IMR-90 (cell line): ENCODE measurements at regions not wholly inside any gene's neighbourhood (a gene's known extent, or its start where the extent isn't known, plus 50 kb on each side); places are given as distances from the start of the nearest gene placed in this dataset.

Source experiments
- ATAC-seq: fragments of 200-7000 bp; cut with Tn5 transposase; 2 replicates; pipeline ENCODE4 v1.9.1; 2020; ENCODE audit warnings: low read depth, mild to moderate bottlenecking, moderate library complexity
- BruUV-seq: library from RNA; stranded (reverse); fragments of 400-500 nt; replicated peaks from 2 replicates; lab custom pipeline; 2021; lab: Mats Ljungman, UMichigan
- CTCF ChIA-PET: fragments of 300-600 bp; formaldehyde crosslinking; extraction: SDS; loops from one replicate; lab custom pipeline; 2021; ENCODE audit warnings: antibody characterized with exemption; lab: Yijun Ruan, JAX
- POLR2A ChIA-PET: fragments of 300-600 bp; sonication (Branson Sonifier 250); formaldehyde crosslinking; loops from one replicate; lab custom pipeline; 2022; ENCODE audit warnings: antibody characterized with exemption; ENCODE audit not compliant: unreplicated experiment; lab: Charles Lee
- DNase-seq: peaks from one replicate; pipeline ENCODE4 v3.0.0; 2013
- H2AFZ ChIP-seq: replicated peaks from 2 replicates; pipeline ENCODE3; 2013; ENCODE audit warnings: low read length, mild to moderate bottlenecking; ENCODE audit not compliant: poor library complexity
- H2AK5ac ChIP-seq: 2 replicates; pipeline ENCODE4 v1.6.1; 2013; ENCODE audit warnings: low read depth, low read length, inconsistent platforms
- H2AK9ac ChIP-seq: replicated peaks from 2 replicates; pipeline ENCODE3; 2013; ENCODE audit warnings: mild to moderate bottlenecking, low read depth, low read length, moderate library complexity; ENCODE audit not compliant: poor library complexity
- H2BK120ac ChIP-seq: 2 replicates; pipeline ENCODE4 v1.6.1; 2013; ENCODE audit warnings: low read depth, low read length, inconsistent platforms
- H2BK15ac ChIP-seq: 3 replicates; pipeline ENCODE4 v1.6.1; 2013; ENCODE audit warnings: low read depth, low read length, inconsistent platforms
- H2BK20ac ChIP-seq: 2 replicates; pipeline ENCODE4 v1.6.1; 2013; ENCODE audit warnings: low read depth, mild to moderate bottlenecking, inconsistent platforms, low read length, moderate library complexity
- H2BK5ac ChIP-seq: 2 replicates; pipeline ENCODE4 v1.6.1; 2013; ENCODE audit warnings: mild to moderate bottlenecking, low read depth, low read length, inconsistent platforms; ENCODE audit not compliant: poor library complexity, severe bottlenecking
- H3K14ac ChIP-seq: replicated peaks from 2 replicates; pipeline ENCODE4 v1.6.1; 2013; ENCODE audit warnings: low read depth, low read length, inconsistent platforms
- H3K18ac ChIP-seq: 2 replicates; pipeline ENCODE4 v1.6.1; 2013; ENCODE audit warnings: low read depth, low read length, control low read depth
- H3K23ac ChIP-seq: 2 replicates; pipeline ENCODE4 v1.6.1; 2013; ENCODE audit warnings: low read depth, low read length, inconsistent platforms
- H3K27ac ChIP-seq: 2 replicates; pipeline ENCODE4 v1.5.1; 2013; ENCODE audit warnings: mild to moderate bottlenecking, control low read depth, low read length; ENCODE audit not compliant: insufficient read depth
- H3K27me3 ChIP-seq: 2 replicates; pipeline ENCODE4 v1.6.1; 2013; ENCODE audit warnings: low read length; ENCODE audit not compliant: control insufficient read depth, insufficient read depth
- H3K36me3 ChIP-seq: 2 replicates; pipeline ENCODE4 v1.6.1; 2013; ENCODE audit warnings: low read length, mixed read lengths; ENCODE audit not compliant: control insufficient read depth, insufficient read depth
- H3K4ac ChIP-seq: 2 replicates; pipeline ENCODE4 v1.6.1; 2013; ENCODE audit warnings: low read depth, low read length, inconsistent platforms
- H3K4me1 ChIP-seq: 2 replicates; pipeline ENCODE4 v1.6.1; 2013; ENCODE audit warnings: low read length, mixed read lengths; ENCODE audit not compliant: control insufficient read depth, insufficient read depth
- H3K4me2 ChIP-seq: 2 replicates; pipeline ENCODE4 v1.6.1; 2013; ENCODE audit warnings: low read depth, mild to moderate bottlenecking, control low read depth, low read length, moderate library complexity
- H3K4me3 ChIP-seq: 2 replicates; pipeline ENCODE4 v1.5.1; 2013; ENCODE audit warnings: low read depth, mild to moderate bottlenecking, control low read depth, low read length, moderate library complexity; ENCODE audit not compliant: insufficient read depth
- H3K56ac ChIP-seq: 2 replicates; pipeline ENCODE4 v1.6.1; 2013; ENCODE audit warnings: low read length, inconsistent platforms; ENCODE audit not compliant: insufficient read depth; ENCODE audit errors: extremely low read depth
- H3K79me1 ChIP-seq, 2 experiments: 2 replicates each; pipeline ENCODE4 v1.6.1; 2013; ENCODE audit warnings: low read length in 2 of 2, inconsistent platforms in 1 of 2, low read depth in 1 of 2
- H3K9ac ChIP-seq: 2 replicates; pipeline ENCODE4 v1.6.1; 2013; ENCODE audit warnings: low read depth, low read length, control low read depth
- H3K9me1 ChIP-seq: 2 replicates; pipeline ENCODE4 v1.6.1; 2013; ENCODE audit warnings: low read length, inconsistent platforms; ENCODE audit not compliant: insufficient read depth
- H3K9me3 ChIP-seq: 2 replicates; pipeline ENCODE4 v1.6.1; 2013; ENCODE audit warnings: low read length; ENCODE audit not compliant: control insufficient read depth, insufficient read depth
- H4K20me1 ChIP-seq: 2 replicates; pipeline ENCODE4 v1.6.1; 2013; ENCODE audit warnings: low read length, inconsistent platforms; ENCODE audit not compliant: insufficient read depth
- H4K5ac ChIP-seq: 2 replicates; pipeline ENCODE4 v1.6.1; 2013; ENCODE audit warnings: mild to moderate bottlenecking, low read depth, low read length, control low read depth
- H4K8ac ChIP-seq, 2 experiments: 2 replicates each; pipeline ENCODE4 v1.6.1; 2013; ENCODE audit warnings: low read depth in 2 of 2, low read length in 2 of 2, control low read depth in 1 of 2, inconsistent platforms in 1 of 2
- H4K91ac ChIP-seq: 2 replicates; pipeline ENCODE4 v1.6.1; 2013; ENCODE audit warnings: low read depth, low read length, inconsistent platforms; ENCODE audit not compliant: insufficient read depth
- BHLHE40 ChIP-seq: fragments of 150-350 bp; IDR thresholded peaks from 2 replicates; pipeline ENCODE4 v1.6.1; 2016; ENCODE audit warnings: mild to moderate bottlenecking, low read depth, low read length
- CEBPB ChIP-seq: IDR thresholded peaks from 2 replicates; pipeline ENCODE4 v1.6.1; 2012; ENCODE audit warnings: low read depth, low read length, improper control_type of control experiment
- CHD1 ChIP-seq: IDR thresholded peaks from 2 replicates; pipeline ENCODE4 v1.6.1; 2012; ENCODE audit warnings: low read depth, low read length, improper control_type of control experiment
- CTCF ChIP-seq: conservative IDR thresholded peaks from 2 replicates; pipeline ENCODE4 v1.5.1; 2012; ENCODE audit warnings: mild to moderate bottlenecking, low read depth, low read length, improper control_type of control experiment
- FOS ChIP-seq: fragments of 150-350 bp; IDR thresholded peaks from 2 replicates; pipeline ENCODE4 v1.6.1; 2016; ENCODE audit warnings: low read depth, low read length
- MAFK ChIP-seq: IDR thresholded peaks from 2 replicates; pipeline ENCODE4 v1.6.1; 2012; ENCODE audit warnings: low read depth, low read length, improper control_type of control experiment
- MAZ ChIP-seq: IDR thresholded peaks from 2 replicates; pipeline ENCODE4 v1.6.1; 2012; ENCODE audit warnings: low read depth, mild to moderate bottlenecking, low read length, improper control_type of control experiment, moderate library complexity, borderline replicate concordance
- MXI1 ChIP-seq: IDR thresholded peaks from 2 replicates; pipeline ENCODE4 v1.6.1; 2012; ENCODE audit warnings: low read depth, mild to moderate bottlenecking, low read length, moderate library complexity, borderline replicate concordance
- NFE2L2 ChIP-seq: fragments of 150-350 bp; IDR thresholded peaks from 2 replicates; pipeline ENCODE4 v1.6.1; 2016; ENCODE audit warnings: low read depth, mild to moderate bottlenecking, low read length
- POLR2A ChIP-seq: IDR thresholded peaks from 2 replicates; pipeline ENCODE4 v1.6.1; 2012; ENCODE audit warnings: mild to moderate bottlenecking, low read depth, low read length
- RAD21 ChIP-seq: IDR thresholded peaks from 2 replicates; pipeline ENCODE4 v1.6.1; 2012; ENCODE audit warnings: low read length, improper control_type of control experiment
- RCOR1 ChIP-seq: IDR thresholded peaks from 2 replicates; pipeline ENCODE4 v1.6.1; 2012; ENCODE audit warnings: mild to moderate bottlenecking, low read length, improper control_type of control experiment; ENCODE audit not compliant: insufficient replicate concordance
- RFX5 ChIP-seq: IDR thresholded peaks from 2 replicates; pipeline ENCODE4 v1.8.0; 2012; ENCODE audit warnings: low read depth, mild to moderate bottlenecking, low read length, moderate library complexity
- SMC3 ChIP-seq: fragments of 150-350 bp; IDR thresholded peaks from 2 replicates; pipeline ENCODE4 v1.6.1; 2016; ENCODE audit warnings: low read depth, mild to moderate bottlenecking, antibody characterized with exemption, low read length, moderate library complexity
- USF2 ChIP-seq: fragments of 150-350 bp; IDR thresholded peaks from 2 replicates; pipeline ENCODE4 v1.6.1; 2017; ENCODE audit warnings: mild to moderate bottlenecking, antibody characterized with exemption, low read length, low read depth
- WGBS, 2 experiments: methylation state at CpG; one replicate each; pipeline versions ENCODE4 v1.1.5 to v1.1.7; 2013; ENCODE audit warnings: missing lambda C conversion rate in 2 of 2; ENCODE audit not compliant: insufficient read length in 1 of 2; ENCODE audit errors: extremely low coverage in 2 of 2; 5-methylcytosine and 5-hydroxymethylcytosine counted together
- dilution Hi-C: fragments of 300-500 bp; cut with HindIII; formaldehyde crosslinking; loops from one replicate; pipeline ENCODE4 v1.14.3; 2018; ENCODE audit warnings: low sequenced_read_pairs; ENCODE audit not compliant: unreplicated experiment
- in situ Hi-C: fragments of 300-500 bp; cut with MboI; formaldehyde crosslinking; loops from 3 replicates; pipeline ENCODE4 v1.14.3; 2019; ENCODE audit warnings: low sequenced_read_pairs, inconsistent platforms, mixed read lengths
- intact Hi-C: fragments of 100-400 bp; cut with micrococcal nuclease; formaldehyde crosslinking; loops from 2 replicates; pipeline ENCODE4 v1.10.0; 2022
- TF ChIP-seq, protein P1 (sequence below): fragments of 150-350 bp; IDR thresholded peaks from 2 replicates; pipeline ENCODE4 v1.6.1; 2016; ENCODE audit warnings: low read depth, mild to moderate bottlenecking, low read length, moderate library complexity, borderline replicate concordance

DNA sequence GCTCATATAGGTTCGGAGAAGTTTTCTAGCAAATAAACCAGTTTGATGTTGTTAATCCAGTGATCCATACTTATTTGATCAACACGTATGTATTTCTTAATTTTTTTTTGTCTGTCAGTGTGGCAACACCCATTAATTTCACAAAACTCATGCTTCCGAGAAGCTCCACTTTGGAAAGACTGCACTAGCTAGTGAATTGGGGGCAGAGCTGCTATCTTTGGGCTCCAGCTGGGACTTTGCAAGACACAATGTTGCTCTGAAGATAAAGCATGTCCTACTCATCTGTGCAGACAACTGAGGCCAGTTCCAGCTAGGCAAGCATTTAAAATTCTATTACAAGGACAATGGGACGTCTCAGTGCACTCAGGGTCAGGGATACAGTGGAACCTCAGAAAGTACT, 298.4 kb downstream of the NUAK1 start:
- H2BK20ac ChIP-seq: no peak overlapping the region
- ChIA-PET POLR2A (no interaction called here), CTCF (no interaction called here)
- H4K5ac ChIP-seq: no peak overlapping the region
- no peak overlapping the region for H3K27ac ChIP-seq
- intact Hi-C loops (no loop called here), dilution Hi-C loops (no loop called here), in situ Hi-C loops (no loop called here)
- H3K9me3 ChIP-seq: no peaks in the 10 kb centered on the region
- no peak overlapping the region for H2AK9ac ChIP-seq
- no peak overlapping the region for H3K56ac ChIP-seq
- DNase-seq (no peak), ATAC-seq (no peak)
- no peaks in the 10 kb centered on the region for H3K36me3 ChIP-seq
- H3K4me3 ChIP-seq: no peak overlapping the region
- no peak overlapping the region for H3K14ac ChIP-seq
- H2BK5ac ChIP-seq: no peak overlapping the region
- H2BK15ac ChIP-seq: no peak overlapping the region
- no peak overlapping the region for H2AK5ac ChIP-seq
- H3K18ac ChIP-seq: no peak overlapping the region
- TF ChIP-seq USF2 (no peak), SMC3 (no peak), POLR2A (no peak), MAFK (no peak), MXI1 (no peak), CHD1 (no peak), RCOR1 (no peak), FOS (no peak), NFE2L2 (no peak), RAD21 (no peak), CTCF (no peak), MAZ (no peak), BHLHE40 (no peak), CEBPB (no peak), RFX5 (no peak)
- TF ChIP-seq, protein P1, sequence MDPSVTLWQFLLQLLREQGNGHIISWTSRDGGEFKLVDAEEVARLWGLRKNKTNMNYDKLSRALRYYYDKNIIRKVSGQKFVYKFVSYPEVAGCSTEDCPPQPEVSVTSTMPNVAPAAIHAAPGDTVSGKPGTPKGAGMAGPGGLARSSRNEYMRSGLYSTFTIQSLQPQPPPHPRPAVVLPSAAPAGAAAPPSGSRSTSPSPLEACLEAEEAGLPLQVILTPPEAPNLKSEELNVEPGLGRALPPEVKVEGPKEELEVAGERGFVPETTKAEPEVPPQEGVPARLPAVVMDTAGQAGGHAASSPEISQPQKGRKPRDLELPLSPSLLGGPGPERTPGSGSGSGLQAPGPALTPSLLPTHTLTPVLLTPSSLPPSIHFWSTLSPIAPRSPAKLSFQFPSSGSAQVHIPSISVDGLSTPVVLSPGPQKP: no peak
- no TSS peak for BruUV-seq
- no peaks in the 10 kb centered on the region for H4K20me1 ChIP-seq
- no peaks in the 10 kb centered on the region for H3K79me1 ChIP-seq
- H3K9me1 ChIP-seq: no peaks in the 10 kb centered on the region
- H3K23ac ChIP-seq: no peak overlapping the region
- H3K4me1 ChIP-seq: no peaks in the 10 kb centered on the region
- H2AFZ ChIP-seq: no peak overlapping the region
- H3K27me3 ChIP-seq: peaks cover 8% of the 10 kb centered on the region; the same call in 1 of the 2 replicates
- no peak overlapping the region for H3K4me2 ChIP-seq
- no peak overlapping the region for H4K8ac ChIP-seq
- H3K4ac ChIP-seq: no peak overlapping the region
- no peak overlapping the region for H2BK120ac ChIP-seq
- no peak overlapping the region for H4K91ac ChIP-seq
- WGBS, 2 experiments: 57% methylated on average over 1 of the region's 4 CpGs; no CpG with 5 or more reads in 1 of the 2 experiments
- H3K9ac ChIP-seq: no peak overlapping the region
